ENCODE measurements at regions not wholly inside any gene's neighbourhood (a gene's known extent, or its start where the extent isn't known, plus 50 kb on each side); places are given as distances from the start of the nearest gene placed in this dataset.

GRCh38 chr12:48409938-48410337 is 59.2 kb upstream of the ZNF641 start:
- DNase-seq, result peak; percentile 6

- no peak for DNase-seq
Measured at GRCh38 chr12:48413388-48413787, 59.0 kb upstream of the ANP32D start.

GRCh38 chr12:48414021-48414420 is 58.3 kb upstream of the ANP32D start:
- no peak for DNase-seq

GRCh38 chr12:48419116-48419935 is 53.0 kb upstream of the ANP32D start:
- no peak for DNase-seq

GRCh38 chr12:48420039-48420775 is 52.2 kb upstream of the ANP32D start:
- DNase-seq, result no peak

- DNase-seq, result no peak
Measured at GRCh38 chr12:48422060-48422459, 50.3 kb upstream of the ANP32D start.
